ENCODE measurements at regions not wholly inside any gene's neighbourhood (a gene's known extent, or its start where the extent isn't known, plus 50 kb on each side); places are given as distances from the start of the nearest gene placed in this dataset.

GRCh38 chr2:234438305-234438977 is 58.4 kb downstream of the ARL4C start:
- Histone ChIP-seq H2AFZ (ENCODE audit: control insufficient read depth, low read length) (no peak overlapping the region), H3K9ac (ENCODE audit: control insufficient read depth, extremely low read depth, insufficient read depth, low read length) (no peak overlapping the region), H3K27ac (ENCODE audit: control insufficient read depth, insufficient read depth, low read length) (no peak overlapping the region), H3K36me3 (ENCODE audit: control insufficient read depth in 2 of 2, extremely low read depth in 1 of 2, insufficient read depth in 2 of 2, low read length in 2 of 2) (no peaks in the 10 kb centered on the region), H4K20me1 (ENCODE audit: control insufficient read depth, extremely low read depth, insufficient read depth, low read length) (no peaks in the 10 kb centered on the region), H3K27me3 (ENCODE audit: control insufficient read depth, extremely low read depth, insufficient read depth, low read length) (no peaks in the 10 kb centered on the region), H3K9me1 (ENCODE audit: control insufficient read depth, extremely low read depth, insufficient read depth, low read length) (no peaks in the 10 kb centered on the region), H3K4me1 (ENCODE audit: control insufficient read depth, extremely low read depth, insufficient read depth, low read length) (peaks cover 14% of the 10 kb centered on the region), H3K9me3 (ENCODE audit: control insufficient read depth, low read depth, low read length) (no peaks in the 10 kb centered on the region), H3K79me2 (ENCODE audit: control insufficient read depth, insufficient read depth, low read length) (no peaks in the 10 kb centered on the region), H3K4me2 (ENCODE audit: control insufficient read depth, extremely low read depth, insufficient read depth, low read depth, low read length) (no peak overlapping the region), H3K4me3 (ENCODE audit: control insufficient read depth in 2 of 3, extremely low read depth in 1 of 3, insufficient read depth in 2 of 3, low read depth in 1 of 3, low read length in 3 of 3) (no peak overlapping the region)
- FAIRE-seq (no peak), DNase-seq (ENCODE audit: low read depth, low spot score) (no peak)
- no peak for TF ChIP-seq EZH2 (IDR thresholded peaks at IDR 0.05; ENCODE audit: low read length)
- no peak for TF ChIP-seq CTCF (optimal IDR thresholded peaks at IDR 0.05 in 1 of 3, IDR thresholded peaks at IDR 0.05 in 1 of 3, conservative IDR thresholded peaks at IDR 0.05 in 1 of 3; ENCODE audit: extremely low read depth in 1 of 3, insufficient read depth in 2 of 3, low read length in 3 of 3)
- dilution Hi-C loops (cut with MboI; ENCODE audit: extremely low pct_ligation_motif_present, low sequenced_read_pairs) = no loop called here

GRCh38 chr2:234437642-234438304 is 59.1 kb downstream of the ARL4C start:
- no peaks in the 10 kb centered on the region for H3K9me1 ChIP-seq (ENCODE audit: control insufficient read depth, extremely low read depth, insufficient read depth, low read length)
- H3K27ac ChIP-seq (ENCODE audit: control insufficient read depth, insufficient read depth, low read length) = no peak overlapping the region
- peak; percentile 56 for FAIRE-seq
- H3K9me3 ChIP-seq (ENCODE audit: control insufficient read depth, low read depth, low read length) = no peaks in the 10 kb centered on the region
- dilution Hi-C loops (cut with MboI; ENCODE audit: extremely low pct_ligation_motif_present, low sequenced_read_pairs) = no loop called here
- peak overlapping the region in 1 of 3 experiments; percentile 13 for H3K4me3 ChIP-seq (ENCODE audit: control insufficient read depth in 2 of 3, extremely low read depth in 1 of 3, insufficient read depth in 2 of 3, low read depth in 1 of 3, low read length in 3 of 3)
- peak overlapping the region; percentile 18 for H3K4me2 ChIP-seq (ENCODE audit: control insufficient read depth, extremely low read depth, insufficient read depth, low read depth, low read length)
- no peak overlapping the region for H3K9ac ChIP-seq (ENCODE audit: control insufficient read depth, extremely low read depth, insufficient read depth, low read length)
- H3K36me3 ChIP-seq (ENCODE audit: control insufficient read depth in 2 of 2, extremely low read depth in 1 of 2, insufficient read depth in 2 of 2, low read length in 2 of 2) = no peaks in the 10 kb centered on the region
- no peaks in the 10 kb centered on the region for H4K20me1 ChIP-seq (ENCODE audit: control insufficient read depth, extremely low read depth, insufficient read depth, low read length)
- no peaks in the 10 kb centered on the region for H3K79me2 ChIP-seq (ENCODE audit: control insufficient read depth, insufficient read depth, low read length)
- TF ChIP-seq CTCF (optimal IDR thresholded peaks at IDR 0.05 in 1 of 3, IDR thresholded peaks at IDR 0.05 in 1 of 3, conservative IDR thresholded peaks at IDR 0.05 in 1 of 3; ENCODE audit: extremely low read depth in 1 of 3, insufficient read depth in 2 of 3, low read length in 3 of 3) (no peak), EZH2 (IDR thresholded peaks at IDR 0.05; ENCODE audit: low read length) (no peak)
- H3K27me3 ChIP-seq (ENCODE audit: control insufficient read depth, extremely low read depth, insufficient read depth, low read length) = no peaks in the 10 kb centered on the region
- H3K4me1 ChIP-seq (ENCODE audit: control insufficient read depth, extremely low read depth, insufficient read depth, low read length) = peaks cover 14% of the 10 kb centered on the region
- DNase-seq (ENCODE audit: low read depth, low spot score) = no peak
- H2AFZ ChIP-seq (ENCODE audit: control insufficient read depth, low read length) = no peak overlapping the region

Measured in keratinocyte (primary cell).